Uterus (tissue), 2 donors: ENCODE measurements at regions not wholly inside any gene's neighbourhood (a gene's known extent, or its start where the extent isn't known, plus 50 kb on each side); places are given as distances from the start of the nearest gene placed in this dataset.

Source experiments
- POLR2A ChIP-seq, 2 donors: fragments of 450-650 bp; IDR thresholded peaks; one replicate each; pipeline ENCODE4 v1.6.1; 2016; ENCODE audit warnings: antibody characterized with exemption in 2 of 2, mild to moderate bottlenecking in 1 of 2, moderate library complexity in 1 of 2
- TF ChIP-seq, protein P1 (sequence below), 4 experiments: fragments of 200-600 bp in 2 of 4; fragments of 450-650 bp in 2 of 4; sonication (generic) in 2 of 4; IDR thresholded peaks; one replicate each; pipeline ENCODE4 v1.5.1; 2016 to 2019; ENCODE audit warnings: antibody characterized with exemption in 4 of 4, mild to moderate bottlenecking in 2 of 4, moderate library complexity in 1 of 4

DNA sequence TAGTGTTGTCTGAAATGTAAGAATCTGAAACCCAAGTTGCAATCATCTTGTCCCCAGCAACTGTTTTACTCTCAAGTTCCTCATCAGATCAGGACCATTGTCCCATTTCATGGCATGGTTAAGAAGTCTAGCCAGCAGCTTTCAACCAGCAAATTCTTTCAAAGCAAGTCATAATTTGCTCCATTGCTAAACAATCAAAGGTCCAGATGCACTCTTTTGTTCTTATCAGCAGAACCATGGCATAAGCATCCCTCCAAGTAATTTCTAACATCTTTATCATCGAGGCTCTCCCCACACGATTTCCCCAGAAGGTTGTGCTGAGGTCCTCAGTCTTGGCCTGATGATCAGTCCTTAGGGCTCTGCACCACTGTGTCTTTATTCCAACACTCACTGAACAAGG lies 67.5 kb upstream of the APCDD1 start:
- TF ChIP-seq, protein P1, sequence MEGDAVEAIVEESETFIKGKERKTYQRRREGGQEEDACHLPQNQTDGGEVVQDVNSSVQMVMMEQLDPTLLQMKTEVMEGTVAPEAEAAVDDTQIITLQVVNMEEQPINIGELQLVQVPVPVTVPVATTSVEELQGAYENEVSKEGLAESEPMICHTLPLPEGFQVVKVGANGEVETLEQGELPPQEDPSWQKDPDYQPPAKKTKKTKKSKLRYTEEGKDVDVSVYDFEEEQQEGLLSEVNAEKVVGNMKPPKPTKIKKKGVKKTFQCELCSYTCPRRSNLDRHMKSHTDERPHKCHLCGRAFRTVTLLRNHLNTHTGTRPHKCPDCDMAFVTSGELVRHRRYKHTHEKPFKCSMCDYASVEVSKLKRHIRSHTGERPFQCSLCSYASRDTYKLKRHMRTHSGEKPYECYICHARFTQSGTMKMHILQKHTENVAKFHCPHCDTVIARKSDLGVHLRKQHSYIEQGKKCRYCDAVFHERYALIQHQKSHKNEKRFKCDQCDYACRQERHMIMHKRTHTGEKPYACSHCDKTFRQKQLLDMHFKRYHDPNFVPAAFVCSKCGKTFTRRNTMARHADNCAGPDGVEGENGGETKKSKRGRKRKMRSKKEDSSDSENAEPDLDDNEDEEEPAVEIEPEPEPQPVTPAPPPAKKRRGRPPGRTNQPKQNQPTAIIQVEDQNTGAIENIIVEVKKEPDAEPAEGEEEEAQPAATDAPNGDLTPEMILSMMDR (IDR thresholded peaks at IDR 0.05), result no peak
- TF ChIP-seq POLR2A (IDR thresholded peaks at IDR 0.05), result no peak
